ENCODE measurements at regions not wholly inside any gene's neighbourhood (a gene's known extent, or its start where the extent isn't known, plus 50 kb on each side); places are given as distances from the start of the nearest gene placed in this dataset.
A peak's percentile ranks its signal among the peaks of the same experiment; 100 is the strongest.

DNA sequence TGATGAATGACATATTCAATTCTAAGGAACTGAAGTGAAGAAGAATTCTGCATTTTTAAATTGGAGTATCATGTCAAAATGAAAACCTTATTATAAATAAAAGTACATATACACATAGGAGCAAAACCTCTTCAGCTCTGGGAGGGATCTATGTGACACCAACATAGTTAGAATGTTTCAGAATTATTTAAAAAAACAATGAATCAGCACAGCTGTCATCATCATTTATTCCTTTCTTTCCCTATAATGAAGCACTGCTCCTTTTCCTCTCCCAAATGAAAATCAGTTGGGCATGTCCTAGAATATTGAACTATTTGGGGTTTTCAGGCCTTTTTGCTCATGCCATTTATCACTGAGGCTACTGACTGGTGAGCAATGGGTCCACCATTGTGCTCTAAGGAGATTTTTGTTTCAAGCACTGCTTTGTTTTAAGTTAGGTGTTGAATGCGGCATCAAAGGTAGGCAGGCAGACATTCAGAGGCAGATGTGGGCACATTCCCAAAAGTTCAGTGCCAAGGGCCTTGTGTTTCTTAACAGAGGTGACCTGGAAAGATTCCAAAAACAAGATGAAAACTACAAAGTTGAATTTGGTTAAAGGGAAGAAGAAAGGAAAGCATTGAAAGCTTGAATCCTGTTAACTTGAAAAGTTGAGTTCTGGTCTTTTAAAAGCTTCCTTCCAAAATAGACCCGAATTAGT, 126.4 kb upstream of the ADAMTSL1 start:
- TF ChIP-seq, protein P1, sequence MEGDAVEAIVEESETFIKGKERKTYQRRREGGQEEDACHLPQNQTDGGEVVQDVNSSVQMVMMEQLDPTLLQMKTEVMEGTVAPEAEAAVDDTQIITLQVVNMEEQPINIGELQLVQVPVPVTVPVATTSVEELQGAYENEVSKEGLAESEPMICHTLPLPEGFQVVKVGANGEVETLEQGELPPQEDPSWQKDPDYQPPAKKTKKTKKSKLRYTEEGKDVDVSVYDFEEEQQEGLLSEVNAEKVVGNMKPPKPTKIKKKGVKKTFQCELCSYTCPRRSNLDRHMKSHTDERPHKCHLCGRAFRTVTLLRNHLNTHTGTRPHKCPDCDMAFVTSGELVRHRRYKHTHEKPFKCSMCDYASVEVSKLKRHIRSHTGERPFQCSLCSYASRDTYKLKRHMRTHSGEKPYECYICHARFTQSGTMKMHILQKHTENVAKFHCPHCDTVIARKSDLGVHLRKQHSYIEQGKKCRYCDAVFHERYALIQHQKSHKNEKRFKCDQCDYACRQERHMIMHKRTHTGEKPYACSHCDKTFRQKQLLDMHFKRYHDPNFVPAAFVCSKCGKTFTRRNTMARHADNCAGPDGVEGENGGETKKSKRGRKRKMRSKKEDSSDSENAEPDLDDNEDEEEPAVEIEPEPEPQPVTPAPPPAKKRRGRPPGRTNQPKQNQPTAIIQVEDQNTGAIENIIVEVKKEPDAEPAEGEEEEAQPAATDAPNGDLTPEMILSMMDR (conservative IDR thresholded peaks at IDR 0.05; ENCODE audit: low read depth, low read length) = no peak
- no peak overlapping the region for H3K4me3 ChIP-seq (ENCODE audit: low read depth, low read length)
- DNase-seq (ENCODE audit: low read depth) = no peak

DNA sequence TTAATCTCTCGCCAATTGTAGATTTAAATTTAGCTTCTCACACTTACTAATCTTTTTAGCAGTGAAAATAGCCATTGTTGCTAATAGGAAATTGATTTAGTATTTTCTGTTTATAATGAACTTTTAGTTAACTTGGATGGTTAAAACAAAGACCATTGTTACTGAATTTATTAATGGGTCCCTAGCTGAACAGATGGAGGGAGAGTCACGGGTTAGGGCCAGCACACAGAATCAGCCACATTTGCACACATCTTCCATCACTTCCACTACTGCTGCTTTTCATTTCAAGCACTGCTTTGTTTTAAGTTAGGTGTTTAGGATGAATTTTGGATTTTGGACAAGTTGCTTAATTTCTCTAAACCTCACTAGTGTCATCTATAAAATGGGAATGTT, 125.9 kb upstream of the ADAMTSL1 start:
- H3K4me3 ChIP-seq (ENCODE audit: low read depth, low read length) = no peak overlapping the region
- no peak for DNase-seq (ENCODE audit: low read depth)
- TF ChIP-seq, protein P1 (conservative IDR thresholded peaks at IDR 0.05; ENCODE audit: low read depth, low read length) = no peak

DNA sequence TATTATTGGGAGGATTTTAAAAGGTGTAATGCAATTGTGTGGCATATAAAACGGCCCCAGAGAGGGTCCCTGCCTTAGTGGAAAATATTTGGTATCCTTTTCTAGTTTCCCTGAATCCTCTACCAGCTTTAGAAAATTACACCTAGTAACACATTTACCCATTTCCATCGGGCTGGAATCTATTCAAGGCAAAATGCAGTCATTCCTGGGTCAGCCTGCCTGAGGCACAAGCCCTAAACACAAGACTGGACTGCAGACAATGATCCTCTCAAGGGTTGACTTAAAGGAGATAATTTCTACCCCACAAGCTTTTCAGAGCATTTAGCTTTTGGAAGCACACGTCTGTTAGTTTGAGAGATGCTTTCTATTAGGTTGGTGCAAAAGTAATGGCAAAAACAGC, 124.4 kb upstream of the ADAMTSL1 start:
- DNase-seq (ENCODE audit: low read depth) = no peak
- no peak overlapping the region for H3K4me3 ChIP-seq (ENCODE audit: low read depth, low read length)
- TF ChIP-seq, protein P1 (conservative IDR thresholded peaks at IDR 0.05; ENCODE audit: low read depth, low read length) = no peak

DNA sequence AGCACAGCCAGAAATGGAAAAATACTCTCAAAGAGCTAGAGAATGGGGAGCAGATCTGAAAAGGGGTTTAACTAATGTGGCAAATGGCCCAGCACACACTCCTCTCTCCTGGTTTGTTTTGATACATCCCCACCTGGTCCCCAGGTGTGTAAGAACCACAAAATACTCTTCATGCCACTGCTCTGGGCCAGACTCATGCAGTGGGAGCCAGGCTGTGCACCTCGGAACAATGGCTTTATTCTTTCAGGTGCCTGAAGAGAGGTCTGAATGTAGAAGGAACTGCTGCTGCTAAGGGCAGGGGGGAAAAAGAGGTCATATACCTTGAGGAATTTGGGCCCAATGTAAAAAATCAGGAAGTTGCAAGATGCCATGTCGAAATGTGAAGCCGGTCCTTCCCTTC, 123.9 kb upstream of the ADAMTSL1 start:
- no peak for DNase-seq (ENCODE audit: low read depth)
- H3K4me3 ChIP-seq (ENCODE audit: low read depth, low read length) = no peak overlapping the region
- TF ChIP-seq, protein P1 (conservative IDR thresholded peaks at IDR 0.05; ENCODE audit: low read depth, low read length) = no peak

DNA sequence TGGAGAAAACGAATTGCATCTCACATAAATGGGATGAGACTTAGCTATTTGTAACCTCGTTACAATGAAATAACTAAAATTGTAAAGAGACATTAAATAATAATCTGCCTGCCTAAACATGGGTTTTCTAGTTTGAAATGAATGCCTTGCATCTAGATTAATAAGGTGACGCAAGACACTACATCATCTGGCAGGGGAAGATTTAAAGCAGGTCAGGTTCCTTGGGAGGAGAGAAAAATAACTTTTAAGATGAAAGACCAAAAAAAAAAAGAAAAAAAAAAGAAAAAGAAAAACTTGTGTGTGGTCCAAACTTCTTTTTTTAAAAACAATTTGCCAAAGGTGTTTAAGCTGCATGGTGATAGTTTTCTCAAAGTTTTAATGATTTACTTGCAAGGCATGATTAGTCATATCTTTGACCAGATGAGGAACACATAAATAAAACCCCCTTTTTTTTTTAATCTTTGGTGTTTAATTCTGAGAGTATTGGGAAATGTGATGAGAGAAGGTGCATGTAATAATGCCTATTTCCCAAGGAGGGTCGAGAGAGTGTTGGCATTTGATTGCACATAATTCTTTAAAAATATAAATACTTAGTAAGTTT, 122.9 kb upstream of the ADAMTSL1 start:
- TF ChIP-seq, protein P1 (conservative IDR thresholded peaks at IDR 0.05; ENCODE audit: low read depth, low read length) = no peak
- no peak for DNase-seq (ENCODE audit: low read depth)
- no peak overlapping the region for H3K4me3 ChIP-seq (ENCODE audit: low read depth, low read length)

DNA sequence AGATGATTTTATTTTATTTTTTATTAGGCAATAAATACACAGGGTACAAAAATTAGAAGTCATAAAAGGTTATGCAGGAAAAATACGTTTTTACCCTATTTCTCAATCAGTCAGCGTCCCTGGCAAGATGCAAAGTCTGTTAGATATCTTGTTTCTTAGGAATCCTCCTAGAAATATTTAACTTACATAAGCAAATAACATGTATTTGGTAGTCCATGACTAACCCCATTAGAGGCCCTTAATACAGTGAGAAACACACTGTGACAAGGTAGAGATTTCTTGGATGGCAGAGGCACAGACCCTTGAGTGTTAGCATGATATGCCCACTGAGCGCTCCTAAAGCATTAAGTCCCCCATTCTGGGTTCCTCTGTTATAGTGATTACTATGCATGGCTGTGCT, 121.2 kb upstream of the ADAMTSL1 start:
- DNase-seq (ENCODE audit: low read depth) = peak; percentile 70
- H3K4me3 ChIP-seq (ENCODE audit: low read depth, low read length) = no peak overlapping the region
- TF ChIP-seq, protein P1 (conservative IDR thresholded peaks at IDR 0.05; ENCODE audit: low read depth, low read length) = no peak

DNA sequence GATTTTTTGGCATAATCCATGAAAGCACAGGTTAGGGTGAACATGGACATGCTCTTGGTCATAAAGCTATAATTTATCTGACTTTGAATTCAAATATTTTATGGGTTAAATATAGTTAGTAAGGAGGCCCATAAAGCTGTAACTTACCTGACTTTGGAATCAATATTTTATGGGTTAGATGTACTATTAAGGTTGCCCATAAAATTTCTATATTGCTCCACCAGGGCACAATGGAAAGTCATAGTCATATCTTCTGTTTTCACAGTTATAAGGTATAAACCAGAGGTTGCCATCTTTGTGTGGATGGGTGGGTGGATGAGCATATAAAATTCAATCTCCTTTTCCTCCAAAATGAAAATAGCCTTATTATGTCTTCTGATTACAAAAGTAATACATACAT, 120.5 kb upstream of the ADAMTSL1 start:
- TF ChIP-seq, protein P1 (conservative IDR thresholded peaks at IDR 0.05; ENCODE audit: low read depth, low read length) = no peak

More for the DNA sequence above, 120.5 kb upstream of the ADAMTSL1 start:
- no peak overlapping the region for H3K4me3 ChIP-seq (ENCODE audit: low read depth, low read length)
- no peak for DNase-seq (ENCODE audit: low read depth)

Data from epithelial cell of proximal tubule (primary cell).